ENCODE measurements at regions not wholly inside any gene's neighbourhood (a gene's known extent, or its start where the extent isn't known, plus 50 kb on each side); places are given as distances from the start of the nearest gene placed in this dataset.

DNA sequence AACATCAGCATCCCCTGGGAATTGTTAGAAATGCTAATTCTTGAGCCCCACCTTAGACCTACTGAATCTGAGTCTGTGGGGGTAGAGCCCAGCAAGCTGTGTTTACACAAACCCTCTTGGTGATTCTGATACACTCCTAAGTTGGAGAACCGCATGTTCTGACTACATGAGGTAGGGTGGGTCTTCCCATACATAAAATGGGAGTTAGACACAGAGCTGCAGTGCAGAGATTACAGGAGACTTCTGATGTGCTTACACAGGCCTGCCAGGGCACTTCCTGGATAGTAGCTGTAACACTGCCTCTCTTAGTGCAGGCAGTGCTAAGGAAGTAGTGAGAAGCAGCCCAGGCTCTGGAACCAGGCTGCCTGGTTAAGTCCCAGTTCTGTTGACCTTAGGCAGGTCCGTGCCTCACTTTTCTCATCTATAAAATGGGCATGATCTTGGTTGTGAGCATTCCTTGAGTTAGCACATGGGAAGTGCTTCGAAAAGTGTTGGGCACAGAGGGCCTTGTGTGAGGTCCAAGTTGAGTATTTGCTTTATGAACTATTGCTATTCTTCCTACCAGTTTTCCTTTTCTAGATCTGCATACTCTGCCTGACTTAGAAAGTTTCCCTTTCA is 67.3 kb downstream of the GLI2 start:
- no peaks in the 10 kb centered on the region for H3K9me3 Mint-ChIP-seq (ENCODE audit: insufficient read depth)

More for the DNA sequence above, 67.3 kb downstream of the GLI2 start:
- no peaks in the 10 kb centered on the region for H4K20me1 ChIP-seq (ENCODE audit: control insufficient read depth, insufficient read depth, low read length, poor library complexity, severe bottlenecking)
- CTCF ChIA-PET = no interaction called here
- 71% methylated on average over 1 of the region's 3 CpGs for WGBS (ENCODE audit: insufficient coverage)
- no peak for TF ChIP-seq EZH2 (IDR thresholded peaks at IDR 0.05; ENCODE audit: borderline replicate concordance, insufficient read depth, low read depth, low read length, poor library complexity, severe bottlenecking)
- TF ChIP-seq CTCF (IDR thresholded peaks at IDR 0.05) = no peak
- no peak overlapping the region for H3K4me3 ChIP-seq (ENCODE audit: control extremely low read depth in 1 of 5, extremely low read depth in 1 of 5, insufficient read depth in 1 of 5, low read depth in 2 of 5, low read length in 4 of 5)
- POLR2A ChIA-PET = no interaction called here
- intact Hi-C loops (cut with micrococcal nuclease) = no loop called here
- Mint-ChIP-seq H3K4me3 (no peak overlapping the region), H3K27me3 (peaks cover 3% of the 10 kb centered on the region), H3K4me1 (no peaks in the 10 kb centered on the region), H3K27ac (no peak overlapping the region)
- H3K9ac ChIP-seq (ENCODE audit: low read length) = no peak overlapping the region
- ATAC-seq (ENCODE audit: low read depth) (no peak), DNase-seq (no peak)
- no peaks in the 10 kb centered on the region for H3K4me1 ChIP-seq (ENCODE audit: control insufficient read depth in 2 of 2, insufficient read depth in 2 of 2, low read length in 2 of 2)
- no peaks in the 10 kb centered on the region for H3K9me3 ChIP-seq (ENCODE audit: control extremely low read depth in 1 of 3, control insufficient read depth in 2 of 3, insufficient read depth in 1 of 3, low read length in 2 of 3)
- no peaks in the 10 kb centered on the region for H3K36me3 ChIP-seq (replicated peaks in 1 of 2; ENCODE audit: control extremely low read depth in 1 of 2, control insufficient read depth in 1 of 2, extremely low read depth in 1 of 2, insufficient read depth in 2 of 2, low read length in 1 of 2)
- no peak overlapping the region for H2AFZ ChIP-seq (ENCODE audit: insufficient read depth, low read depth, low read length, poor library complexity, severe bottlenecking)
- no peaks in the 10 kb centered on the region for H3K79me2 ChIP-seq (ENCODE audit: control insufficient read depth, insufficient read depth, low read length)
- H3K4me2 ChIP-seq (replicated peaks; ENCODE audit: low read depth, low read length, poor library complexity, severe bottlenecking) = no peak overlapping the region
- H3K27me3 ChIP-seq (replicated peaks in 1 of 4; ENCODE audit: control extremely low read depth in 1 of 4, control insufficient read depth in 3 of 4, insufficient read depth in 4 of 4, low read length in 3 of 4) = peaks cover 0 to 3% (median 0%) of the 10 kb centered on the region in 4 experiments
- no peak overlapping the region for H3K27ac ChIP-seq (ENCODE audit: low read length in 2 of 2)

Measured in B cell (primary cell).